Ishikawa (cell line): ENCODE measurements at regions not wholly inside any gene's neighbourhood (a gene's known extent, or its start where the extent isn't known, plus 50 kb on each side); places are given as distances from the start of the nearest gene placed in this dataset.

Experiments used
- CEBPB ChIP-seq: IDR thresholded peaks from 2 replicates; pipeline ENCODE4 v1.6.1; 2012
- CREB1 ChIP-seq: IDR thresholded peaks from 2 replicates; pipeline ENCODE4 v1.6.1; 2012; ENCODE audit warnings: low read depth
- EGR1 ChIP-seq: IDR thresholded peaks from 2 replicates; pipeline ENCODE4 v1.6.1; 2012
- EP300 ChIP-seq: IDR thresholded peaks from 2 replicates; pipeline ENCODE4 v1.6.1; 2012; ENCODE audit warnings: borderline replicate concordance
- FOXM1 ChIP-seq: IDR thresholded peaks from 2 replicates; pipeline ENCODE4 v1.6.1; 2012; ENCODE audit warnings: low read depth, borderline replicate concordance
- NFIC ChIP-seq: IDR thresholded peaks from 2 replicates; pipeline ENCODE4 v1.6.1; 2012
- RAD21 ChIP-seq: IDR thresholded peaks from 2 replicates; pipeline ENCODE4 v1.6.1; 2012; ENCODE audit warnings: low read depth
- REST ChIP-seq: IDR thresholded peaks from 2 replicates; pipeline ENCODE4 v1.6.1; 2012; ENCODE audit warnings: low read depth, mild to moderate bottlenecking
- TAF1 ChIP-seq: IDR thresholded peaks from 2 replicates; pipeline ENCODE4 v1.6.1; 2012; ENCODE audit warnings: low read depth, mild to moderate bottlenecking
- TCF12 ChIP-seq: IDR thresholded peaks from 2 replicates; pipeline ENCODE4 v1.6.1; 2012; ENCODE audit warnings: low read depth
- TEAD4 ChIP-seq: IDR thresholded peaks from 2 replicates; pipeline ENCODE4 v1.6.1; 2012
- USF1 ChIP-seq: IDR thresholded peaks from 2 replicates; pipeline ENCODE4 v1.6.1; 2012
- YY1 ChIP-seq: IDR thresholded peaks from 2 replicates; pipeline ENCODE4 v1.6.1; 2012; ENCODE audit warnings: low read depth
- ZBTB7A ChIP-seq: IDR thresholded peaks from 2 replicates; pipeline ENCODE4 v1.6.1; 2012; ENCODE audit warnings: low read depth
- TF ChIP-seq, protein P1 (sequence below): IDR thresholded peaks from 2 replicates; pipeline ENCODE4 v1.6.1; 2012

GRCh38 chr2:57733956-57734355 lies 312.6 kb upstream of the VRK2 start:
- TF ChIP-seq RAD21 = no peak

GRCh38 chr2:57740891-57741290 lies 305.7 kb upstream of the VRK2 start:
- no peak for TF ChIP-seq USF1
- TF ChIP-seq EGR1 = no peak
- no peak for TF ChIP-seq CEBPB
- TF ChIP-seq RAD21 = no peak
- TF ChIP-seq, protein P1, sequence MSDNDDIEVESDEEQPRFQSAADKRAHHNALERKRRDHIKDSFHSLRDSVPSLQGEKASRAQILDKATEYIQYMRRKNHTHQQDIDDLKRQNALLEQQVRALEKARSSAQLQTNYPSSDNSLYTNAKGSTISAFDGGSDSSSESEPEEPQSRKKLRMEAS = no peak
- no peak for TF ChIP-seq REST
- TF ChIP-seq NFIC = no peak
- no peak for TF ChIP-seq TAF1
- TF ChIP-seq TCF12 = no peak
- TF ChIP-seq TEAD4 = no peak
- TF ChIP-seq EP300 = no peak
- no peak for TF ChIP-seq FOXM1
- TF ChIP-seq ZBTB7A = no peak
- TF ChIP-seq YY1 = no peak
- no peak for TF ChIP-seq CREB1

DNA sequence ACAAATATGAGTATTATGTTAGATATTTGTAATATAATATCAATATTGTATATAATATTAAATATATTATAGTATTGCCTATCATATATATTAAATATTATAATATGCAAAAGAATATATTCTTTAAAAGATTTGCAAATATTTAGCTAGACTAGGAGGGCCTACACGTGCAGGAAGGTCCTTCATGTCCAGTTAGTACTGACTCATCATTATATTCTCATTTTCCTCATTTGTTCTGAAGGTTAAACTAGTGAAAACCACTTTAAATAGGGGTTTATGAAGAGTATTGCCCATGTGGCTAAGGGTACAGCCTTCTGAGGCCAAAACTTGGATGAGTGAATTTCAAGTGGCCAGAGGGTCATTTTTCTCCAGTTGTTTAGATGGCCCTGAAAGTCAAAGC lies 293.0 kb upstream of the VRK2 start:
- TF ChIP-seq EGR1 = no peak
- TF ChIP-seq ZBTB7A = no peak
- no peak for TF ChIP-seq USF1
- TF ChIP-seq YY1 = no peak
- TF ChIP-seq TAF1 = no peak
- no peak for TF ChIP-seq EP300

DNA sequence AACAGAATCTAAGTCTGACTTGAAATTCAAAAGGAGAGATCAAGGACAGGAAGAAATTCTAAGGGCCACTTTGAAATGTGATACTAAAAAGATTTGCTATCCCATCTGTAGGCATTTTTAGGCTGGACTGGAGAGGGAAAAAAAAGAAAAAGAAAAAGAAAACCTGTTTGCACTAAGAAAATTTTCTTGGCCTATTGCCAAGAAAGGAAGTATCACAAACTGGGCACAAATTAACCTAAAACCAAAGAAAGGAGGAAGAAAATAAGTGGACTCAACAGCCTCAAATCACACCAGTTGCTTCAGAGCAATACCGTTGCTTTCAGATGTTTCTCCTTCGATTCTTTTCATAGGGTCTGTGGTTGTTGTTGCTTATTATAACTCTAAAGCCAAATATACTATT lies 287.9 kb upstream of the VRK2 start:
- no peak for TF ChIP-seq ZBTB7A
- TF ChIP-seq EGR1 = no peak
- TF ChIP-seq NFIC = 0 out of 2 replicates have a peak, but pooled peaks have one; percentile 34

DNA sequence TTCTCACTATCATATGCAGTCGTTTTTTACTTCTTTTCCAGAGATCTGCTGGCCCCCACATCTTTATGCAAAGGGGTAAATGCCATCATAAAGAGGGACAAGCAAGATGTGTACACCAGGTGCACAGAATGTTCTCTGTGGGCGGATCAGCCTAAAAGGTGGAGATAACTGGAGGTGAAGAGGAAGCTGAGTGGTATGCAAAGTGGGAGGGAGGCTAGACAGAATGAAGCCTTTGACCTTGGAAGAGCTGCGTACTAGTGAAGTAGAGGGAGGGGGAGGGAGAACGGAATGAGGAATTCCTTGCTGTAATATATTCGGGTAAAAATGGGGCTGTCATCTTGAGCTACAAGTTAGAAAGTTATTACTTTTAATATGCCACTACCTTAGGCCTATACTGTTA lies 287.5 kb upstream of the VRK2 start:
- TF ChIP-seq USF1 (no peak), TAF1 (no peak), ZBTB7A (no peak), TCF12 (no peak), EGR1 (no peak), TEAD4 (no peak), YY1 (no peak), FOXM1 (no peak), NFIC (no peak), RAD21 (no peak), CEBPB (no peak), EP300 (no peak), REST (no peak), CREB1 (no peak)
- TF ChIP-seq, protein P1 = no peak

GRCh38 chr2:57759822-57760300 lies 286.7 kb upstream of the VRK2 start:
- TF ChIP-seq TAF1 (no peak), EP300 (no peak), TCF12 (no peak), ZBTB7A (no peak), YY1 (no peak), REST (no peak), NFIC (no peak), RAD21 (peak; percentile 94)
- TF ChIP-seq, protein P1 = peak; percentile 64; the same call in 1 of the 2 replicates
